Prostate gland (tissue), 2 donors: ENCODE measurements at regions not wholly inside any gene's neighbourhood (a gene's known extent, or its start where the extent isn't known, plus 50 kb on each side); places are given as distances from the start of the nearest gene placed in this dataset.

Experiments
- DNase-seq: peaks from one replicate; pipeline ENCODE4 v3.0.0-alpha.2; 2019; ENCODE audit warnings: low spot score
- H3K27ac ChIP-seq, 2 donors: fragments of 200-600 bp; sonication (generic); 2 replicates each; pipeline ENCODE4 v1.5.1; 2017 to 2019
- H3K27me3 ChIP-seq: fragments of 200-600 bp; sonication (generic); replicated peaks from 2 replicates; pipeline ENCODE4 v1.5.1; 2019; ENCODE audit not compliant: insufficient read depth
- H3K36me3 ChIP-seq, 2 donors: fragments of 200-600 bp; sonication (generic); 1 replicate in 1 of 2; 2 replicates in 1 of 2; pipeline versions ENCODE4 v1.5.1 to v1.8.1; 2017 to 2019
- H3K4me1 ChIP-seq: fragments of 200-600 bp; sonication (generic); replicated peaks from 2 replicates; pipeline ENCODE4 v1.5.1; 2019
- H3K4me3 ChIP-seq, 2 donors: fragments of 200-600 bp; sonication (generic); 2 replicates each; pipeline ENCODE4 v1.5.1; 2017 to 2019
- H3K9me3 ChIP-seq: fragments of 200-600 bp; sonication (generic); 2 replicates; pipeline ENCODE4 v1.5.1; 2017
- POLR2A ChIP-seq: fragments of 450-650 bp; IDR thresholded peaks from one replicate; pipeline ENCODE4 v1.6.1; 2016; ENCODE audit warnings: antibody characterized with exemption, mild to moderate bottlenecking
- POLR2AphosphoS5 ChIP-seq: sonication (generic); formaldehyde crosslinking; IDR thresholded peaks from one replicate; pipeline ENCODE4 v1.6.1; 2017; ENCODE audit warnings: antibody characterized with exemption
- WGBS: methylation state at CpG from one replicate; pipeline ENCODE4 v1.1.5; 2018; 5-methylcytosine and 5-hydroxymethylcytosine counted together
- intact Hi-C: fragments of 100-400 bp; cut with DNase I; formaldehyde crosslinking; loops from one replicate; pipeline ENCODE4 v1.14.2; 2022
- TF ChIP-seq, protein P1 (sequence below), 4 experiments: fragments of 200-600 bp in 2 of 4; fragments of 450-650 bp in 2 of 4; sonication (generic) in 2 of 4; IDR thresholded peaks; 1 replicate in 3 of 4; 2 replicates in 1 of 4; pipeline ENCODE4 v1.5.1; 2016 to 2019; ENCODE audit warnings: antibody characterized with exemption in 4 of 4, mild to moderate bottlenecking in 2 of 4, moderate library complexity in 2 of 4

DNA sequence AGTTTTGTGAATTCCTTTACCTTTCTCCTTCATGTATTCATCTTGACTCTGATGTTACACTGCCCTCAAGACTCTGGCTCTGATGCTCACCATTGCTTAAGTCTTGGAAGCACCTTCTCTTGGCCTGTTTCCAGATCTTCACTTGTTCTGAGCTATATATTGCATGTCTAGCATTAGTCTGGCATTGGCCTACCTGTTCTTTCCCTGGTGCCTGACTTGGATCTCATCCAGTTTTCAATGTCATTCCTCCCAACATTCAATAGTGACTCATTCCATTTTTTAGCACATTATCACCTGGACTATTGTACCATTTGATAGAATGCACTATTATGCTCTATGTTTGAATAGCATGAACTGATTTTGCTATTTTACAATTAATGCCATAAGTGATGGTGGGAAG, 127.3 kb upstream of the NYAP2 start:
- H3K9me3 ChIP-seq, result no peaks in the 10 kb centered on the region
- no peak for DNase-seq
- TF ChIP-seq POLR2A (no peak), POLR2AphosphoS5 (no peak)
- TF ChIP-seq, protein P1, sequence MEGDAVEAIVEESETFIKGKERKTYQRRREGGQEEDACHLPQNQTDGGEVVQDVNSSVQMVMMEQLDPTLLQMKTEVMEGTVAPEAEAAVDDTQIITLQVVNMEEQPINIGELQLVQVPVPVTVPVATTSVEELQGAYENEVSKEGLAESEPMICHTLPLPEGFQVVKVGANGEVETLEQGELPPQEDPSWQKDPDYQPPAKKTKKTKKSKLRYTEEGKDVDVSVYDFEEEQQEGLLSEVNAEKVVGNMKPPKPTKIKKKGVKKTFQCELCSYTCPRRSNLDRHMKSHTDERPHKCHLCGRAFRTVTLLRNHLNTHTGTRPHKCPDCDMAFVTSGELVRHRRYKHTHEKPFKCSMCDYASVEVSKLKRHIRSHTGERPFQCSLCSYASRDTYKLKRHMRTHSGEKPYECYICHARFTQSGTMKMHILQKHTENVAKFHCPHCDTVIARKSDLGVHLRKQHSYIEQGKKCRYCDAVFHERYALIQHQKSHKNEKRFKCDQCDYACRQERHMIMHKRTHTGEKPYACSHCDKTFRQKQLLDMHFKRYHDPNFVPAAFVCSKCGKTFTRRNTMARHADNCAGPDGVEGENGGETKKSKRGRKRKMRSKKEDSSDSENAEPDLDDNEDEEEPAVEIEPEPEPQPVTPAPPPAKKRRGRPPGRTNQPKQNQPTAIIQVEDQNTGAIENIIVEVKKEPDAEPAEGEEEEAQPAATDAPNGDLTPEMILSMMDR (IDR thresholded peaks at IDR 0.05), result no peak
- no peak overlapping the region for H3K27ac ChIP-seq
- no peak overlapping the region for H3K4me3 ChIP-seq
- no peaks in the 10 kb centered on the region for H3K27me3 ChIP-seq
- no peaks in the 10 kb centered on the region for H3K36me3 ChIP-seq
- intact Hi-C loops, result no loop called here
- no peaks in the 10 kb centered on the region for H3K4me1 ChIP-seq

- H3K4me3 ChIP-seq, result no peak overlapping the region
- intact Hi-C loops, result no loop called here
- H3K4me1 ChIP-seq, result no peaks in the 10 kb centered on the region
- H3K27ac ChIP-seq, result no peak overlapping the region
- TF ChIP-seq, protein P1 (IDR thresholded peaks at IDR 0.05), result no peak
- TF ChIP-seq POLR2A (no peak), POLR2AphosphoS5 (no peak)
- no peak for DNase-seq
- no peaks in the 10 kb centered on the region for H3K9me3 ChIP-seq
- no peaks in the 10 kb centered on the region for H3K27me3 ChIP-seq
- WGBS, result 11% methylated on average over 2 of the region's 2 CpGs
- H3K36me3 ChIP-seq, result no peaks in the 10 kb centered on the region
Measured at GRCh38 chr2:225270861-225271260, 128.6 kb upstream of the NYAP2 start.

DNA sequence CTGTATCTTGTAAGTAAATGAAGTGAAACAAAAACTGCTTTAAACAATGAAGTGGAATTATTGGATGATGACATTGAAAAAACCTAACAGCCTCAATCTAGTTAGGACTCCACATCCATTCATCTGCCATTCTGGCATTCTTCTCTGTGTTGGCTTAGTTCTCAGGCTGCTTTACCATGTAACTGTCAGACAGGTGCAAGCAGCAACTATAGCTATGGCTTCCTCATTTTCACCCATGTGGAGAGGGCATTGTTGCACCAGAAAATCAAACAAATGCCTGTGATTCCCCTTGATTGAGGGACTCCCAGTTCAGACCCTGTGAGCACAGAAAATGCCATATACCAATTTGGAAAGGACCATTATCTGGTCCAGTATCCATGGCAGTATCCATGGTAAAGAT, 129.5 kb upstream of the NYAP2 start:
- no peaks in the 10 kb centered on the region for H3K9me3 ChIP-seq
- no peaks in the 10 kb centered on the region for H3K27me3 ChIP-seq
- TF ChIP-seq POLR2AphosphoS5, result no peak
- TF ChIP-seq, protein P1 (IDR thresholded peaks at IDR 0.05), result no peak
- TF ChIP-seq POLR2A, result no peak
- intact Hi-C loops, result no loop called here
- H3K27ac ChIP-seq, result no peak overlapping the region
- no peak overlapping the region for H3K4me3 ChIP-seq
- H3K36me3 ChIP-seq, result no peaks in the 10 kb centered on the region
- DNase-seq, result no peak
- H3K4me1 ChIP-seq, result no peaks in the 10 kb centered on the region

- Histone ChIP-seq H3K27ac (no peak overlapping the region), H3K27me3 (no peaks in the 10 kb centered on the region), H3K4me1 (no peaks in the 10 kb centered on the region), H3K4me3 (no peak overlapping the region), H3K9me3 (no peaks in the 10 kb centered on the region), H3K36me3 (no peaks in the 10 kb centered on the region)
- TF ChIP-seq POLR2A (no peak), POLR2AphosphoS5 (no peak)
- TF ChIP-seq, protein P1 (IDR thresholded peaks at IDR 0.05), result no peak
- DNase-seq, result no peak
- intact Hi-C loops, result no loop called here
- WGBS, result 68% methylated on average over 3 of the region's 3 CpGs
Measured at GRCh38 chr2:225254363-225254762, 145.1 kb upstream of the NYAP2 start.

DNA sequence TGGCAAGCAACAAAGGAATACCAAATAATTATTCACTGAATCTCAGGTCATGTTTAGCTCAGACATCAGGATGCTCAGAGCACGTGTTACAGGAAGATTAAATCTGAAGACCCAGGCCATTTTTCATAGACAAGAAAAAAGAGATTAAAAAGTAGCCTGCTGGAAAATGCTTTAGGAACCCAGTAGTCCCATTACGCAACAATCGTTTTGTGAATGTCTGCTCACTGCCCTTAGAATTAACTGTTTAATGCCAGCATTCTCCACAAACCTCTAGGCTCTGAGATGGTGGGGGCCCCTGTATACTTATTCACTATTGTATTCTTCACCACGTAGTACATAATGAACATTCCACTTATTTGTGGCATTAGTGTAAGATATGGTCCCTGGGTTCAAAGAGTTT, 154.6 kb upstream of the NYAP2 start:
- TF ChIP-seq POLR2AphosphoS5, result no peak
- TF ChIP-seq POLR2A, result no peak
- TF ChIP-seq, protein P1 (IDR thresholded peaks at IDR 0.05), result no peak
- 40% methylated on average over 4 of the region's 4 CpGs for WGBS

More for the DNA sequence above, 154.6 kb upstream of the NYAP2 start:
- no peak for DNase-seq
- no peaks in the 10 kb centered on the region for H3K36me3 ChIP-seq
- H3K9me3 ChIP-seq, result no peaks in the 10 kb centered on the region
- no peak overlapping the region for H3K27ac ChIP-seq
- no peak overlapping the region for H3K4me3 ChIP-seq
- H3K27me3 ChIP-seq, result no peaks in the 10 kb centered on the region
- H3K4me1 ChIP-seq, result no peaks in the 10 kb centered on the region
- intact Hi-C loops, result no loop called here
